GM23338 (cell line): ENCODE measurements at regions not wholly inside any gene's neighbourhood (a gene's known extent, or its start where the extent isn't known, plus 50 kb on each side); places are given as distances from the start of the nearest gene placed in this dataset.

Source experiments
- ATAC-seq: fragments of 200-7000 bp; cut with Tn5 transposase; 3 replicates; pipeline ENCODE4 v1.9.1; 2020
- DNase-seq: peaks from one replicate; pipeline ENCODE4 v3.0.0-alpha.2; 2015; ENCODE audit warnings: low spot score
- H2AFZ ChIP-seq: fragments of 200-600 bp; sonication (generic); 2 replicates; pipeline ENCODE4 v1.8.0; 2016; ENCODE audit warnings: antibody characterized with exemption, mild to moderate bottlenecking, moderate library complexity
- H3F3A ChIP-seq: fragments of 200-600 bp; sonication (generic); replicated peaks from 2 replicates; pipeline ENCODE4 v1.8.0; 2017; ENCODE audit warnings: antibody characterized with exemption, mixed run types, low read depth
- H3K27ac ChIP-seq: fragments of 200-600 bp; sonication (generic); 2 replicates; pipeline ENCODE4 v1.6.1; 2016; ENCODE audit warnings: low read depth
- H3K27me3 ChIP-seq: fragments of 200-600 bp; sonication (generic); 2 replicates; pipeline ENCODE4 v1.8.0; 2016; ENCODE audit warnings: mild to moderate bottlenecking, mixed run types, moderate library complexity; ENCODE audit not compliant: insufficient read depth
- H3K36me3 ChIP-seq: fragments of 200-600 bp; sonication (generic); 2 replicates; pipeline ENCODE4 v1.8.0; 2016; ENCODE audit warnings: mild to moderate bottlenecking; ENCODE audit not compliant: insufficient read depth
- H3K4me1 ChIP-seq: fragments of 200-600 bp; sonication (generic); 2 replicates; pipeline ENCODE4 v1.8.0; 2016; ENCODE audit warnings: mild to moderate bottlenecking, moderate library complexity; ENCODE audit not compliant: insufficient read depth
- H3K4me2 ChIP-seq: fragments of 200-600 bp; sonication (generic); 2 replicates; pipeline ENCODE4 v1.7.1; 2017; ENCODE audit warnings: mixed run types
- H3K4me3 ChIP-seq: fragments of 200-600 bp; sonication (generic); 2 replicates; pipeline ENCODE4 v1.6.1; 2016; ENCODE audit warnings: mixed run types
- H3K79me2 ChIP-seq: fragments of 200-600 bp; sonication (generic); replicated peaks from 2 replicates; pipeline ENCODE4 v1.8.0; 2017; ENCODE audit warnings: mild to moderate bottlenecking; ENCODE audit not compliant: insufficient read depth
- H3K9me2 ChIP-seq: fragments of 200-600 bp; sonication (generic); 2 replicates; pipeline ENCODE4 v1.8.0; 2017; ENCODE audit not compliant: insufficient read depth
- H4K20me1 ChIP-seq: fragments of 200-600 bp; sonication (generic); replicated peaks from 2 replicates; pipeline ENCODE4 v1.8.0; 2017; ENCODE audit warnings: mild to moderate bottlenecking; ENCODE audit not compliant: insufficient read depth
- H3K27ac Mint-ChIP-seq: 2 replicates; pipeline ENCODE4 v1.8.0; 2020; ENCODE audit warnings: inconsistent platforms, mild to moderate bottlenecking, moderate library complexity, mixed read lengths
- H3K27me3 Mint-ChIP-seq: 3 replicates; pipeline ENCODE4 v1.8.0; 2022; ENCODE audit warnings: low read depth, mild to moderate bottlenecking, moderate library complexity, mixed read lengths, inconsistent platforms; ENCODE audit not compliant: insufficient read depth, poor library complexity
- H3K36me3 Mint-ChIP-seq: 3 replicates; pipeline ENCODE4 v1.8.0; 2021; ENCODE audit warnings: low read depth, mild to moderate bottlenecking, inconsistent platforms, moderate library complexity, mixed read lengths
- H3K4me1 Mint-ChIP-seq: 3 replicates; pipeline ENCODE4 v1.8.0; 2020; ENCODE audit warnings: mild to moderate bottlenecking, inconsistent platforms, mixed read lengths
- H3K4me3 Mint-ChIP-seq: 3 replicates; pipeline ENCODE4 v1.8.0; 2021; ENCODE audit warnings: moderate library complexity, mild to moderate bottlenecking, inconsistent platforms, mixed read lengths
- H3K9me3 Mint-ChIP-seq: 3 replicates; pipeline ENCODE4 v1.8.0; 2020; ENCODE audit warnings: moderate library complexity, mild to moderate bottlenecking, inconsistent platforms, mixed read lengths
- CREB1 ChIP-seq: fragments of 250-450 bp; sonication (Bioruptor Pico); IDR thresholded peaks from 2 replicates; pipeline ENCODE4 v1.5.0; 2020; ENCODE audit warnings: low read depth, mild to moderate bottlenecking, moderate library complexity
- CTCF ChIP-seq, 2 experiments: fragments of 200-600 bp in 1 of 2; sonication (generic) in 1 of 2; conservative IDR thresholded peaks; 2 replicates each; pipeline versions ENCODE4 v1.5.1 to v1.6.1; 2016 to 2017; ENCODE audit warnings: antibody characterized with exemption in 2 of 2, low read depth in 2 of 2, mild to moderate bottlenecking in 2 of 2, moderate library complexity in 1 of 2
- ETS1 ChIP-seq: IDR thresholded peaks from 2 replicates; pipeline ENCODE4 v1.6.1; 2016; ENCODE audit warnings: antibody characterized with exemption
- EZH2 ChIP-seq: fragments of 200-600 bp; sonication (generic); IDR thresholded peaks from one replicate; pipeline ENCODE4 v1.8.0; 2017; ENCODE audit warnings: antibody characterized with exemption, mild to moderate bottlenecking, low read depth; ENCODE audit not compliant: unreplicated experiment
- EZH2phosphoT487 ChIP-seq: fragments of 200-600 bp; sonication (generic); IDR thresholded peaks from one replicate; pipeline ENCODE4 v1.8.1; 2018; ENCODE audit warnings: antibody characterized with exemption; ENCODE audit not compliant: unreplicated experiment
- JUNB ChIP-seq: IDR thresholded peaks from one replicate; pipeline ENCODE4 v1.6.1; 2016; ENCODE audit warnings: antibody characterized with exemption; ENCODE audit not compliant: unreplicated experiment
- NANOG ChIP-seq: IDR thresholded peaks from 2 replicates; pipeline ENCODE4 v1.6.1; 2016; ENCODE audit warnings: antibody characterized with exemption, borderline replicate concordance
- POLR2AphosphoS5 ChIP-seq: IDR thresholded peaks from 2 replicates; pipeline ENCODE4 v1.6.1; 2016; ENCODE audit warnings: antibody characterized with exemption, low read depth
- REST ChIP-seq: IDR thresholded peaks from one replicate; pipeline ENCODE4 v1.6.1; 2018; ENCODE audit warnings: antibody characterized with exemption; ENCODE audit not compliant: unreplicated experiment
- STAT1 ChIP-seq: IDR thresholded peaks from one replicate; pipeline ENCODE4 v1.6.1; 2016; ENCODE audit warnings: antibody characterized with exemption; ENCODE audit not compliant: unreplicated experiment
- ZNF114 ChIP-seq: fragments of 250-450 bp; sonication (Bioruptor Pico); IDR thresholded peaks from 2 replicates; pipeline ENCODE4 v1.5.0; 2020; ENCODE audit warnings: mild to moderate bottlenecking, moderate library complexity
- ZNF331 ChIP-seq: fragments of 250-450 bp; sonication (Bioruptor Pico); IDR thresholded peaks from 2 replicates; pipeline ENCODE4 v1.5.0; 2020; ENCODE audit warnings: low read depth, mild to moderate bottlenecking, moderate library complexity
- ZNF462 ChIP-seq: fragments of 250-450 bp; sonication (Bioruptor Pico); IDR thresholded peaks from 2 replicates; pipeline ENCODE4 v1.5.0; 2020; ENCODE audit warnings: mild to moderate bottlenecking, moderate library complexity

- Histone ChIP-seq H3F3A (no peaks in the 10 kb centered on the region), H3K4me2 (no peak overlapping the region), H3K79me2 (no peaks in the 10 kb centered on the region), H2AFZ (no peak overlapping the region), H3K27me3 (no peaks in the 10 kb centered on the region), H3K27ac (no peak overlapping the region), H4K20me1 (no peaks in the 10 kb centered on the region), H3K4me1 (peaks cover 9% of the 10 kb centered on the region), H3K4me3 (no peak overlapping the region), H3K36me3 (no peaks in the 10 kb centered on the region), H3K9me2 (no peaks in the 10 kb centered on the region)
- Mint-ChIP-seq H3K9me3 (no peaks in the 10 kb centered on the region), H3K4me3 (no peak overlapping the region), H3K27me3 (peaks cover 1% of the 10 kb centered on the region), H3K4me1 (peaks cover 13% of the 10 kb centered on the region), H3K36me3 (no peaks in the 10 kb centered on the region), H3K27ac (no peak overlapping the region)
- DNase-seq (no peak), ATAC-seq (no peak)
- no peak for TF ChIP-seq POLR2AphosphoS5
- TF ChIP-seq CREB1 (CRISPR knock-in tag), result no peak
- no peak for TF ChIP-seq STAT1
- TF ChIP-seq ZNF331, result no peak
- no peak for TF ChIP-seq EZH2
- no peak for TF ChIP-seq EZH2phosphoT487
- TF ChIP-seq CTCF (conservative IDR thresholded peaks at IDR 0.05; ENCODE audit: low read depth in 2 of 2), result no peak
- no peak for TF ChIP-seq ZNF462
- no peak for TF ChIP-seq NANOG
- no peak for TF ChIP-seq REST
- TF ChIP-seq ZNF114 (CRISPR knock-in tag), result no peak
- TF ChIP-seq ETS1, result no peak
- TF ChIP-seq JUNB, result no peak
These were observed 303.4 kb upstream of the N4BP1 start for GRCh38 chr16:48913384-48913783.
